ENCODE measurements at regions not wholly inside any gene's neighbourhood (a gene's known extent, or its start where the extent isn't known, plus 50 kb on each side); places are given as distances from the start of the nearest gene placed in this dataset.
"Not testable (repeated sequence)": the region's sequence is repeated elsewhere in the genome, so short reads cannot be mapped to it uniquely, and the experiment has no call there.

DNA sequence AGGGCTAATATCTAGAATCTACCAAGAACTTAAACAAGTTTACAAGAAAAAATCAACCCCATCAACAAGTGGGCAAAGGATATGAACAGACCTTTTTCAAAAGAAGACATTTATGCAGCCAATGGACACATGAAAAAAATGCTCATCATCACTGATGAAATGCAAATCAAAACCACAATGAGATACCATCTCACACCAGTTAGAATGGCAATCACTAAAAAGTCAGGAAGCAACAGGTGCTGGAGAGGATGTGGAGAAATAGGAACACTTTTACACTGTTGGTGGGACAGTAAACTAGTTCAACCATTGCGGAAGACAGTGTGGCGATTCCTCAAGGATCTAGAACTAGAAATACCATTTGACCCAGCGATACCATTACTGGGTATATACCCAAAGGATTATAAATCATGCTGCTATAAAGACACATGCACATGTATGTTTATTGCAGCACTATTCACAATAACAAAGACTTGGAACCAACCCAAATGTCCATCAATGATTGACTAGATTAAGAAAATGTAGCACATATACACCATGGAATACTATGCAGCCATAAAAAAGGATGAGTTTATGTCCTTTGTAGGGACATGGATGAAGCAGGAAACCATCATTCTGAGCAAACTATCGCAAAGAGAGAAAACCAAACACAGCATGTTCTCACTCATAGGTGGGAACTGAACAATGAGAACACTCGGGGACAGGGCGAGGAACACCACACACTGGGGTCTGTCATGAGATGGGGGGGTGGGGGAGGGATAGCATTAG is 1267.9 kb upstream of the ZEB2 start:
- DNase-seq: not testable (repeated sequence)

DNA sequence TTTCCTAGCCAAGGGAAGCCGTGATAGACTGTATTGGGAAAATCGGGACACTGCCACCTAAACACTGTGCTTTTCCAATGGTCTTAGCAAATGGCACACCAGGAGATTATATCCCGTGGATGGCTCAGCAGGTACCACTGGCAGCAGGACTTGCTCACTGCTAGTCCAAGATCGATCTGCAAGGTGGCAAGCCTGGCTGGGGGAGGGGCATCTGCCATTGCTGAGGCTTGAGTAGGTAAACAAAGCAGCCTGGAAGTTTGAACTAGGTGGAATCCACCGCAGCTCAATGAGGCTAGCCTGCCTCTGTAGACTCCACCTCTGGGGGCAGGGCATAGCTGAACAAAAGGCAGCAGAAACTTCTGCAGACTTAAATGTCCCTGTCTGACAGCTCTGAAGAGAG is 1262.7 kb upstream of the ZEB2 start:
- DNase-seq: not testable (repeated sequence)

DNA sequence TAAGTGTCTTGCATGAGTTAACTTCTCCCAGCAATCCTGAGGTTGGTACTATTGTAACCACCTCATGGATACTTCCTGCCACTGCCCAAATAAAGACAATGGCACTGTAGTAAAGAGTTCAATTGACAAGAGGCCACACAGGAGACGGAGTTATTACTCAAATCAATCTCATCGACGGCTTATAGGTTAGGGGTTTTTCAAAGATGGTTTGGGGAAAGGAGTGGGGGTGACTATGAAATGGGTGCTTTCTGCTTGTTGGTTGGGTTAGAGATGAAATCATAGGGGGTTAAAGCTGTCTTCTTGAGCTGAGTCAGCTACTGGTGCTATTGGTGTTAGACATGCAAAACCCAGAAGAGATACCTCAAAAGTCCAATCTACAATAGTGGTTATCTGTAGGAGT is 1258.0 kb upstream of the ZEB2 start:
- DNase-seq: no peak

DNA sequence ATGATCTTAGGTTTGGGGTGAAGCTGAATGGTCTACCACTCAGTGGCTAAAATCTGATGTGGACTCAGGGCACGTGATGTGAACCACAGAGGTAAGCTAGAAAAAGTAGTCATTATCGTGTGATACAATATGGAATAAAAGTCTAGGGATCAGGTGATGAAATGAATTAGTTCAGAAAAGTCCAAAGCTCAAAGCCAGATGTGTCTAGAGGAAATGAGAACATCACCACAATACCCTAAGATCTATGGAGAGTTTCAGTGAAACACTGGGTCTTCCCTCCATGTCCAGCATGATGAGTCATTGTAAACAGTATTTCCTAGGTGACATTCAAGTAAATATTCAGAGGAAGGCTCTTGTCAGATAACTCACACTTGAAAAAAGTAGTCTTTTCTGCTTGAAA is 1257.4 kb upstream of the ZEB2 start:
- DNase-seq: no peak

DNA sequence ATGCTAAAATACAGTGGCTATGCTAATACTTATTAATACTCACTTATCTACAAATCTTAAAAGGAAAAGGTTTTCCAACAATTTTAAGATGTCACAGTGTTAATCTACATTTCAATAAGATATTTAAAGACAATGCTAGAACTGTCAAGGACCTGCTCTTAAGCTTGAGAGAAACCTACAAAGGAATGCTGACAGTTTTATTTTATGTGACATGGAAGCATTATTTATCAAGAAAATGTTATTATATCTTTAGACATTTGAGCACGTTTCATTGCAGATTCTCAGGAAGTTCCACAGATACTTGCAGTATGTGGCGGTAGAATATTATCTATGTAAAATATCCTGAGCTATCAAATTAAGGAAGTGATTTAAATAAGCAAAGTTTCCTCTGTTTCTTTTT is 1255.7 kb upstream of the ZEB2 start:
- DNase-seq: no peak

DNA sequence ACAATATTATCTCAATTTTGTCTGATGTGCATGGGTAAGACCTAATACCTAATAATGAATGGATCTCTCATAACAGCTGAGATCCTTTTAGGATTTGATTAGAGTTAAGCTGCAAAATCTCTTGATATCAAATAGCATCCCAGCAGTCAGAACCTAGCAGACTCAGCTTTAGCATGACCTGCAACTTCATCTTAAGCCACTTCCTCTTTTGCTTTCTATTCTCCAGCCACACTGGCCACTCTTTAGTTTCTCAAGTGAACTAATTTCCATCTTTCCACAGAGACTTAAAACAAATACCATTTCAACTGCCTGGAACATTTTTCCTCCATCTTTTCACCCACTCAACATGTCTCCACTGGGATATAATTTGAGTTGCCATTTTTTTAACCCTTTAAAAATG is 1251.6 kb upstream of the ZEB2 start:
- DNase-seq: no peak

DNA sequence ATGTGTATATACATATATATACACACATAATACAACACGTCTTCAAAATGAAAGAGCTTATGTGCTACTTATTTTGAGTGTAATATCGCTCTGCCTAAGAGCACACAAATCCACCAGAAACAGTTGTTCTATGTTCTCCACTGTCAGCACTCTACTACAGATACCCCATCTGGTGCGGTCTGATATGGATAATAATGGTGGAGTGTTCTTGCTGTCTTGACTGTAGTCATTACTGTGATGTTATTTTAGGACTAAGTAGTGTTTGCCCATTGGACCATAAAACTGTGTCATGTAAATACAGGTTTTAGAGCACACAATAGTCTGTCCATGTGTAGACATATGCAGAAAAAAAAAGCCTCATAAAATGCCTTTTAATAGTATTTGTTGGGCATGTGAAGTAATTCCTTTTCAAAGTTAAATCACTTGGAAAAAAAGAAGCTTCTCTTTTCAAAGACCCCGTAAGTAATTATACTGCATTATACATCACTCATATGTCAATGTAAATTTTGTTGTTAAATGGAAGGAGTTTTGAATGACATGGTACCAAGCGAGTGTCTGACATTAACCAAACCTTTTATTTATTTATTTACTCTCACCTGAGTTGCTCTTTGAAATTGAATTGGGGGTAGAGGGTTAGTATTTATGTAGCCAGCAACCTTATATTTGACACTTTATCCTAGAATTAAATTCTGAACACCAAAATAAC is 1249.2 kb upstream of the ZEB2 start:
- no peak for DNase-seq

DNA sequence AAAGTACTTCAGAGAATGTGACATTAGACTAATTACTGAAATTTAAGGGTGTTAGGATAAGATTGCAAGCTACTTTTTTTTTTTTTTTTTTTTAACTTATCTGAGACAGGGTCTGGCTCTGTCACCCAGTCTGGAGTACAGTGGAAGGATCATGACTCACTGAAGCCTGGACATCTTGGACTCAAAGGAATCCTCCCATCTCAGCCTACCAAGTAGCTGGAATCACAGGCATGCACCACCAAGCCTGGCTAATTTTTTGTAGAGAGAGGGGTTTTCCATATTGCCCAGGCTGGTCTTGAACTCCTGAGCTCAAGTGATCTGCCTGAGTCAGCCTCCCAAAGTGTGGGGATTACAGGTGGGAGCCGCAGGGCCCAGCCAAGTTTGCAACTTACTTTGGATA is 1246.0 kb upstream of the ZEB2 start:
- DNase-seq: no peak

DNA sequence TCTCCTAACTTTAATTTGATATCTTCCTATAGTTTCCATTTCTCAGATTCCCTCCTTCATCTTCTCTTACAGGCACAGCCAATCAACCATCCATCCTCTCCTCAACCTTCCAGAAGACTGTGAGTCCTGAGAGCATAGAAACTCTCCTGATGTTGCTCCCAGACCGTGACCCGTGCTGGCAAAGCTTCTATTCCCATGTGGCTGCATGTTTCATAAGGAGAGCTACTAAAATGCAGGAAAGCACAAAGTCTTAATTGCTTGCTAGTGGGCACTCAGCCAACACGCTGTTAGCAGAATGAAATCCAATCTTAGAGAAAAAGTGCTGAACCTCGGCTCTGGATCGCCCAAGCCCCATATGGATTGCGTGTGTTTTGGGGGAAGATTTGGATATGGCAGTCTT is 1244.7 kb upstream of the ZEB2 start:
- DNase-seq: no peak

DNA sequence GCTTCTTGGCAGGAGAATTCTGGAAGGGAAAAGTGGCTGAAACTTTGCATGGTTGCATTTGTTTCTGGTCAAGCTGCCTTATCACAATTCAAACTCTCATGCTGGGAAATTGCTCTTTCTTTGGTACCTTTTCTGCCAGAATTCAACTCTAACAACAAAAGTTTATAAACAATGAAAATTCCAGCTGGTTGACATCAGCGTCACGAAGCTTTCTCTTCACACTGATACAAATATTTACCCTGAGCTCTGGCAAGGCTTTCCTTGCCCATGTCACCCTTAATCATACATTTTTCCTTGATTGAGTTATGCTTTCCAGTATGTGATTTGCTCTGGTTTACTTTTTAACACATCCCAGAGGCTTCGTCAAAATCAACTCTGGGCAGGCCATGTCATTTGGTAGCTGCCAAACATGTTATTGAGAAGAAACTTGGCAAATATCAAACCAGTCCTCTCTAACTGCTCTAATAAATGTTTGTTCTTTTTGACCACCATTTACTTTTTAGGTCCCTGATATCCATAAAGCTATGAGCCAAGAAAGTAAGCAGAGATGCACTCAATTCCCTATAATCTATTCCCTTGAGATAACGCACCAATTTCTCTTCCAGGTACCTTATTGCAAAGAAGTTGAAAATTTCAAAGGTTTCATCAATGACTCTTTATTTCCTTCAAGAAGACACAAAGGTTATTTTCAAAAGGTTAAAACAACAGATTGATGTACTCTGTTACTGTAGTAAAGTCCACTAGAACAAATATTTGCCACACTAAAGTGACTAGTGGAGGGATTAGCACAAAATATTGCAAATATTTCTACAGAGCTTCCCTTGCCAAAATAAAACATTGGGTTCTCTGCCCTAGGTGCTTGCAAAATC is 1241.1 kb upstream of the ZEB2 start:
- no peak for DNase-seq

DNA sequence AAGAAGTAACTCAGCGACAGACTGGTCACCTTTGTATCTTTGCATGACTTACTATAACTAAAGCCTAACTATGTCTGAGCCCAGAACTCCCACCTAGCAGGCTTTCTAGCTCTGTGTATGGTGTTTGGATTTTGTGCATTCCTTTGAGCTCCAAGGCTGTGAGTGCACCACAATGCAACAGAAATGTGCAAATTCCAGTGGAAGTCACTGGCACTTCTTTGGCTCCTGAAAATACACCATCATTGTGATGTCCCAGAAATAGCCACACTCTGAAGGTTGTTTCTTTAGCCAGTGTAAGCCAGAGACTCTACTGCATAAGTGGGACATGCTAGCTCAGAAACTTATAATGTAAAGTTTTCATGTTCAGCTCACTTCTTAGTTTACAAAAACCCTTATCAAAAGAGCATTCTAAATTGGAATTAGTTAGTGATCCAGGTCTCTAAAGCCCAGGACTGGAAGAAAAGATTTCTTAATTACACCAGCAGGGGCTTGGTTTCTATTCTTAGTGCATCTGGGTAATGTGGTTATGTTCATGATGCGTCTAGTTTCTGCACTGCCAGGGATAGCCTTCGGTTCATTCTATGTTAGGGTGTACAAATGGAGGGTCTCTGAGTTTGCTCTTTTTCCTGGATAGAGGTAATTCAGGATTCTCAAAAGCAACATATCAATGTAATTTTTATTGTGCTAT is 1239.5 kb upstream of the ZEB2 start:
- no peak for DNase-seq

DNA sequence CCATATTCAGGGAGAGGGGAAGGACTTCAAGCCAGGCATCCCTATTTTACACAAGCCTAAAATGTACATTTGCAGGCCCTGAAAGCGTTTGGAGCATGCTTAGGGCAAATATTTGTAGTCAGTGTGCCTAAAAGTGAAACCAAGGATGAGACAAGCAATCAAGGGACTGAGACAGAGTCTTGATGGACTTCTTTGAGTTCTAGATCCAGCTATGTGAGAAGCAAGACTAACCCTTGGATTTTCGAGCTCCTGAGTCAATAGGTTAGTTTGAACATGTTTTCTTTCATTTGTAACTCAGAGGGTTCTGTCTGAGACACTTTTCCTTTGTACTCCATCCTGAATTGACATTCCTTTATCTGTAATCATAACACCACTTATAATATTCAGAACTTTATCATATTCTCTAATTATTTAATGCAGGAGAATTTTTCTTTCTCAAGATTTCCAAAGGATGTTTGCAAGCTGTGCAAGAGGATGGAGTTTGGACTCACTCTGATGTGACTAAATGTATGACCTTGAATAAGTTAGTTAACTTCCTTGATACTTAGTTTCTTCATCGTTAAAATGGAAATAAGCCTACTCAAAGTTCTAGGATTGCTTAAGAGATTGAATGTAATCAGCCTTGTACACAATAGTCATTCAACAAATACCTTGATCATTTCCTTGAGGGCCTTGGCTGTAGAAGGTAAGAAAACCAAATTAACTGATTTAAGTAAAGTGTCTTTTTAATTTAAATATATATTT is 1237.8 kb upstream of the ZEB2 start:
- no peak for DNase-seq

DNA sequence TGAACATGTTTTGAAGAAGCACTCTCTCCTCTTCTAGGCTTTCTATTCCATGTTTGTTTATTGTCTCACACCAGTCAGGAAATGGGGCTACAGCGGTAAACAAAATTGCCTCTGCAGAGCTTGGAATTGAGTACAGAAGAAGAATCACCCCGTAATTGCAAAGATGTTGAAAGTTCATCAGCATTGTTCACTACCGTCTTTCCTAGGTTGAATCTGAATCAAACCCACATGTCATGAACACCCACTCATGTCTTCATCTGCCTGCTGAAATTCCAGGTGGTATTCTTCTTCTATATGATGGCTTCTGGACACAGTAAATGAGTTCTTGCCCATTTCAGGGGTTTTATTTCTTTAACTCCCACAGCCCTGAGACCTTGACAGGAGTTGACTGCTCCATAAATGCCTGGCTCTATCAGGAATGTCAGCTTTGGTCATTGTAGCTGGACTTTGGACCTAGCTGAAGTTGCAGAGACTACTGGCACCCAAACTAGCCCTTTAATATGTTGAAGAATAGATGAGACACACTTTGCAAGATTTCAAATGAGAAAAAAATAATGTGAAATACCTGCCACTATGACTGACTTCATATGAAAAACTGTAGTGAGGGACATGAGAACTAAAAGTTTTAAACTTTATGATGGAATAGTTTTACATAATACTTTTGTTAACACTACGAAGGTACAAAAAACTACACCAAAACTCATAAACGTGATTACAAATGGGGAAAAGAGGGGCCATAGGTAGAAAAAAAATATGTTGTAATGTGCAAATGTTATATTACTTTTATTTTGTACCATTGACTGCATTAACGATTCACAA is 1235.3 kb upstream of the ZEB2 start:
- no peak for DNase-seq

DNA sequence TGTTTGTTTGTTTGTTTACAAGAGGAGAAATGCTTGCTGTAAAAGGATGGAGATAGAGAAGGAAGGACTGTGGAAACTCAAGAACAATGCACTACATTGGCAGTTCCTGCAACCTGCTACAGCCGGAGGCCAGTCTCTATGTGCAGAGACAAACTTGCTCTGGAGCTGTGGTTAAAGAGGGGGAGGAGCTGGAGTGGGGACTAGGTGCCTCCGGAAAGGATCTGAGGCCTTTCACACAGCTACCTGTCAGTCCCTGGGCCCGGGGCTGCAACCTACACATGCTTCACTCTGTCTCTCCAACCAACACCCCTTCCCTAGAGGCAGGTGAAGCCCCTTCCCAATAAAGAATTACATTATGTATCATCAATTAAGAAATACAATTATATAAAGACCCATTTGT is 1234.0 kb upstream of the ZEB2 start:
- DNase-seq: no peak

DNA sequence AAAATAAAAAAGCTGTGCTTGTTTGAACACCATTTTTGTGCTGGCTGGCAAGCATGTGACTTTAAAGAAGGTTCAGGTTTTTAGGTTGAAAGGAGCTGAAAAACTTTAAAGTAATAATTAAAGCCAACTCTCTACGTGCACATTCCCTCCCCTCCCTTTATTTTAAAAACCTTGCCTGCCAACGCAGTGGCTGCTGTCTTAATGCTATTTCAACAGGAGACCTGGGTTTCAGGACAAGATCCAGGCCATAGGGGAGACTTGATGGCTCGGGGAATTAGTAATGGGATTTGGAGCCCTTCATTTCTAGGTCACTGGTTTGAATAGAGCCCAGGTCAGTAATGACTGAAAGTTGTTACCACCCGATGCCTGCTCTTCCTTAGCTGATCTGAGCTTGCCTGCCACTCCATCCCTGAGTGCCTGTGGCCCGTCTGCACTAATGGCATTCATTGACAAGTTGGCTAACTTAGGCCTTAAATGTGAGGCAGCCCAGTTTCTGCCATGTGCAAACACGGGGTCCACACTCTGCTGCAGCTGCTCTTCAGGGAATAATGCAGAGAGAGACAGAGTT is 1233.2 kb upstream of the ZEB2 start:
- no peak for DNase-seq

DNA sequence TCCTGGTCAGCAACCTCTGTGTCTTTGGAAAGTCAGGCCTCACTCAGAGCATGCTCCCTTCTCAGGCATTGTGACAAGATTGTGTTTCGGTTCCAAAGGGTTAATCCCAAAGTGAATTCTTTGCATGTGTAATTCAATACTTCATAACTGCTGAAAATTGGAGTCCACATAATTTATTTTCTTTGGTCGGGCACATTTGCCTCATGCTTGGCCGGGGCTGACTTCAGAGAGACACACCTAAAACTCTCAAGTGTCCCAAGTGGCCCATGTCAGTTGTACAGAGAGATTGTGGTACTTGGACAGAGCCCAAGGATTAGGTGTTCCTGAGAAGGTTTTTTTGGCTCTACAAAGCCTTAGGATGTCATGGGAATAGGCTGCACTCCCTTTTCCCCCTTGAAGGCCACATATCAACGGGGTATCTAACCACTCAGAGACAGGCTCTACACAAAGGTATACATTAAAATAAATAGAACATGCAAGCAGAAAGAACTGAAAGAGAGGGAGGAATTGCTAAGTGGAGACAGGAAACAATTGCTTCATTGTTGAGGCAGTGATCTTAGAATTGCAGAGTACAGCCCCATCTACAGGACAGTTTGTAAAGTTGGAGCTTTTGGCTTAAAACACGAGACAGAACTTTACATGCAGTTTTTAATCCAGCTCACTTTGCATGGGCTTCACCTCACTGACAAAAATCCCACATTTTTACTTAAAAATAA is 1232.3 kb upstream of the ZEB2 start:
- no peak for DNase-seq

DNA sequence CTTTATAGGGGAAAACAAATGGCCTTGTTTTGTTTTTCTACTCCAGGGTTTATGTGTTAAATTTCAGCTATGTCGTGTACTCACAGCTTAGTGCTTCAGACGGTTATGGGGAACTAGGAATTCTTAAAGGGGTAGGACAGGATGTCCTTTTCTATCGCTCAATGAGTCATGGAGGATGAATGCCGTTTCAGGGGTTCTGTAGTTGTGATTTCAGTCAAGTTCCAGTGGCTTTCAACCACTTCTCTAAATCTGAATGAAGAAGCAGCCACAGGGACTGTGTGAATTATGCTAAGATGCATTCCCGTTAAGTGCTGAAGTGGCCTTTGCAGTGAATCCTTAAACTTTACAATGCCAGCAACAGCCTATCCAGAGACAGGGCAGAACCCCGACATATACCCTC is 1231.7 kb upstream of the ZEB2 start:
- no peak for DNase-seq

DNA sequence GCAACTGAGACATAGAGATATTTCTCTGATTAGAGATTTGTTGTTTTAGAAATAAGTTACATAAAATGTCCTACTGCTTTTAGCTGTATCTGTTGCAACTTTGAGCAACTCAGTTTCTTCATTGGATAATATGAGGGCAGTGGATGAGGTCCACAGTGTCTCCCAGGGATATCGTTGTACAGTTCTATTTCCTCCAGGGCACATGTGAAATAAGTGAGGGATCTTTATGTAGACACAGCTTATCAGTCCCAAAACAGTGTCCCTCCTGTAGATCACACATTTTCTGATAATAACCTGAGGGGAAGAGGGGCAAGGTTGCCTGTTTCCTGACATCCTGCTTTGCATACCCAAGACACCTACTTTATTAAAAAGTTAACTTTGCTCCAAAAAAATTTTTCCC is 1231.2 kb upstream of the ZEB2 start:
- no peak for DNase-seq

DNA sequence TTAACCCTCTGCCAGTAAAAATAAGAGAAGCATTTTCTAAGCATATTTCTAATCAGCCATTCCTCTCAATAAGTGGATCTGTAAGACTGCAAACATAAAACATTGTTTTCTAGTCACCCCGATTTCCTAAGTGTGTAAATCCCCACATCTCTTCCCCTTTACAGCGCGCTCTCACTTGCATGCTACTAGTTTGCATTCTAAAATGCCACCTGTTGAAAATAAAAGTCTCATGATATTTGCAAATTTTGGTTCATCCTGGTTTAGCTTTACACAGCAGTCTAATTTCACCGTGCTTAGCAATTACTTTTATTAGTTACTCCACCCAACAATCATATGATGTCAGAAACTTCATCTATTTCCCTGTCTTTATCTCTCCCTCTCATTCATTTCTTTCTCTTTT is 1230.7 kb upstream of the ZEB2 start:
- DNase-seq: no peak

DNA sequence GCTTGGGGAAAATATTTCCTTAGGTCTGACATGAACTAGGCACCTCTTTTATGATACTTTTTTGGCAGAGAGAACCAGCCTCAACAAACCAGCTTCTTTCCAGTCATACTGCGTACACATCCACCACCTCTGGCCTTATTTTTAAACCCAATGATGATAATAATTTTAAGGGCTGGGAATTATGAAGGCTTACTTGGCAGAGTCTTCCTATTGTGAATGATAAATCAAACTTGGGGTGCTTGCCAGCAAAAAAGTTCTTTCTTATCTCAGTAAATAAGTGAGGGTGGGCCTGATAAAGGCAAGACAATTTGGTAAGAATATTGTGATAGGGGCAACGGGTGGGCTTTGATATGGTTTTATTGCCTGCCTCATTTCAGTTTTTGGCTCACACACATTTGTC is 1230.2 kb upstream of the ZEB2 start:
- DNase-seq: no peak

DNA sequence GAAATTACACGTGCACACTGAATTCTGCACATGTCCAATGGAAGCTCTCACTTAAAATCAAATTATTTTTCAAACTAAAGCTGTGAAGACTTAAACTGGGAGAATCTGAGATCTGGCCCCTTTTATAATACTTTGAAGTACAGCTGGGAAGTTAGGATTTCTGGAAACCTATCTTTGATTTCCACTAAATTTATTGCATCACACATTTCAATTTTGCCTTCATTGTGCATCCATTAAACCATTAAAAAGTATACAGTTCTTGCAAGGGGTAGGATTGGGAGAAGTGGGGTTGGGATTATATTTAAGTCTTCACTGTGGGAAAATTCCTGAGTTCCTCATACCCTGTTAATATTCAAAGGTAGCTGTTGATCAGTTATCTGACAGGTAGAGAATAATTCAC is 1229.6 kb upstream of the ZEB2 start:
- DNase-seq: no peak
